Putamen (tissue), 1 donor: ENCODE measurements at regions not wholly inside any gene's neighbourhood (a gene's known extent, or its start where the extent isn't known, plus 50 kb on each side); places are given as distances from the start of the nearest gene placed in this dataset.
"Not testable (repeated sequence)": the region's sequence is repeated elsewhere in the genome, so short reads cannot be mapped to it uniquely, and the experiment has no call there.

Experiments
- DNase-seq: peaks from one replicate; pipeline ENCODE4 v3.0.0-alpha.2; 2016; ENCODE audit warnings: low spot score

DNA sequence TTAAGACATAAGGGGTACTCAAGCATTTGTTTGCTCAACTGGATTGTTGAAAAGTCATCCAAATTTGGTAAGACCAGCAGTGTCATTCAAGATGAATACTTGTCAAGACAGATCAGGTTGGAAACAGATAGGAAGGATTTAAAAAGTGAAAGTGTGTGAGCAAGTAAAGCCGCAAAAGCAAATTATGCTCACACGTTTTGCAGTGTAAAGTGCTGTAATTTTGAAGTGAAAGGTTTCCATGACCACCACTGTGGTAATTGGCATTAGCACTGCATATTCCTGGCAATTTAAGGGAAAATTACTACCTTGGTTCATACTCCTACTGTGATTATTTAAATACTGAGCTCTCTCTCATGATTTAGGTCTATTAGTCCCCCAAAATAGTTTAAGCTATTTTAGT is 704.1 kb upstream of the CCDC179 start:
- DNase-seq = no peak

DNA sequence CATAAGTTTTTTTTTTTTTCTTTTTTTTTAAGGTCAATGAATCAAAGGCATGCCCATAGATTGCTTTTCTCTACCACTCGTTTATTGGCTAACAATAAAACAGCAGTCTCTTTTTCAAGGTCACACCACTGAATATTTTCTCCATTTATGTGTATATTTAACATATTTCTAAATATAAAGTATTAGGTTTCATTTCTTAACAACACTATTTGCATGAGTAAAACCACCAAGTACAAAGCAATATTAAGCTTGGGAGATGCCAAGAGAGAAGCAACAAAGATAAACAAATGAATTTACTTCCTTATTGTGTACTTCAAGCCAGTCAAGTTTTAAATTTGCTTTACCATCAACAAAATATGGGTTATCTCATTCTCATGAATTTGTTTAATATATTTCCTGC is 708.9 kb upstream of the CCDC179 start:
- no peak for DNase-seq

DNA sequence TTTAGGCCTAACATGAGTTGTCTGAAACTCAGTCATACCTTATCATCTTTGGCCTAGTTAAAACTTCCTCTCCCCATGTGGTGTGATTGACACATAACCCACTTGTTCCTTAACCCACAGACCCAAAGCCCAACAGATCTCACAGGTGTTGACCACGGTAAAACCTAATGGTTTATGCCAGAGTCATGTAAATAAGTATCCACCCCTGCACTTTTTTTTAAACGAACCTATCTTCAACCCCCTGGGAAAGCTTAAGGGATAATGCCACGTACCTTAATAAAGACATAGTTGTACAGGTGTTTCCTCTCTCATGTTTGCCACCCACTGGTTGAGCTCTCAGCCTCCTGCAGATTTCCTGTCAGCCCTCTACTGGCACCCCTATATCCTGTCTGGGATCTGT is 709.3 kb upstream of the CCDC179 start:
- no peak for DNase-seq

DNA sequence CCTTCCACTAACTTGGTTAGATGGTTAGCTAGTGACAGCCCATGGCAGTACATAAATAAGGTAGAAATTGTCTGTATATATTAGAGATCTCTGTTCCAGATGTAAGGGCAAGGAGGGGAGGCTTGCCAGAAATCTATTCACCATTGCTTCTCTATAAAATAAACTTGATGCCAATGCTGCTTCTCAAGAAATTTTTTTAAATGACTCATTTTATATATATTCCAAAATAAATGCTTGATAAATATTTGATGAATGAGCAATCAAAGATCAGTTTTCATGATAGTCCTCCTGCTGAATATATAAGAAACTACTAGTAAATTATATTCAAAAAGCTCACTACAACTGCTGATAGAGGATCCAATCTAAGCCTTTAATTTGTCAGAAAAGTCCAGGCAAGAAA is 710.6 kb upstream of the CCDC179 start:
- no peak for DNase-seq

DNA sequence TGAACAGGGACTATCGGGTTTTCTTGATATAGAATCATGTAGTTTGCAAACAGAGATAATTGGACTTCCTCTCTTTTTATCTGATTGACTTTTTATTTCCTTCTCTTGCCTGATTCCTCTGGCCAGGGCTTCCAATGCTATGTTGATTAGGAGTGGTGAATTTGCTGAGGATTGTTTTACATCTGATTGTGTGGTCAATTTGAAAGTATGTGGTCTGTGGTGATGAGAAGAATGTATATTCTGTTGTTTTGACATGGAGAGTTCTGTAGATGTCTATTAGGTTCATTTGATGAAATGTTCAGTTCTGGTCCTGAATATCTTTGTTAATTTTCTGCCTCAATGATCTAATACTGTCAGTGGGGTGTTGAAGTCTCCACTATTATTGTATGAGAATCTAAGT is 713.2 kb upstream of the CCDC179 start:
- no peak for DNase-seq

DNA sequence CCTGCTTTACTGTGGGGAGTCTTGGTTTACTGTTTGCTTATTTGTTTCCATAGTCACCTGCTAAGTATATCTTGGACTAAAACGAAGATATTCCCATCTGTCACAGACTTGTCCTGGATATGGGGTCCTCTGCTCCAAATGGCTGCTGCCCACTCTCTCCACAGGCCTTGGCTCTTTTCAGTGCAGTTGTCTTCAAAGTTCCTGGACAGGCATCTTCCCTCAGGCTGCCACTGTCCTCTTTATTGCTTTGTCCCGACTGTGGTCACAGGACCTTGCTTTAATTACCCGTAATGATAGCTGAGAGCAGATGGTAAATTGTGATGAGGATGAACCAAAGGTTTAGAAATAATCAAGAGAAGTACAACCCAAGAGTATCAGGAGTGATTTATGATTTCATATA is 713.9 kb upstream of the CCDC179 start:
- DNase-seq = no peak

DNA sequence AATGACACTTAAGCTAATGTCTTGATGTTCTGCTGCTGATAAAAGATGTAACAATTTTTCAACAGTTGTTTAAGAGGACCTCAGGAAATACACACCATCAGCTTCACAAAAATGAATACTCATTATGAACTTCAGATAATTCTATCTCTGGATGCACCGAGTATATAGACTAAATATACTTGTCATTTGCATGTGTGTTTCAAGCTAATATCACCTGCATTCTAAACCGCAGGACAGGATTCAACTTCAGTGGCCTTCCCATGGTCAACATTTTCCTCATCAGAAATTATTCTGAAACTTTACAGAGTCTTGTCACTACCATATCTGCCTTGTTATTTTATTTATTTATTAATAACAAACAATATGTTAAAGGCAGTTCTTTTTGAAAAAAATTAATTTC is 717.0 kb upstream of the CCDC179 start:
- no peak for DNase-seq

DNA sequence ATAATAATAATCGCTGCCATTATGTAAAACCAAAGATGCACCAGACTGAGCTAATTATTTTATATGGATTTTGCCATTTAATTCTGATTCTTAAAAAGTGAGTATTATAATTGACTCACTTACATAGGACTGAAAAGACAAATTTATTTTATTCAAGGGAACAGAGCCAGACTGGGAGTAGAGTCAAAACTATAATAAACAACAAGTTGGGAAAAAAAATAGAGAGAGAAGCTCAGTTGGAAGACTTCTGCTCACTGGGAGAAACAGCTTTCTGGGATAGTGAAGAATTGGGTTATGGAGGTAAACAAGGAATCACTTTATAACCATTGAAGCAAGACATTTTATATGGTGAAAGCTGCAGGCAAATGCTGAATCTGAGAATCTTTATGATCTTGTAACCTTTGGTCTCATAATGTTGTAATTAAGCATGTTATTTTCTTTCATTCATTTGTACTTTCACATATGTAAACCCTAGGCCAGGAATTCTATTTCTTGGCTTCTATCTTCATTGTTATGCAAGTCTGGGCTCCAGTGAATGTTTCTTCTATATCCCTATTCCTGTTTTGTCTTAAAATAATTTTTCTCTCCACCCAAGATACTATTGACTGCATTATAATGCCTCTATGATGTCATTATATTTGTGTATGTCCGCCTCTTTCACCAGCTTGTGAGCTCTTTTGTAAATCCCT is 725.3 kb upstream of the CCDC179 start:
- DNase-seq = no peak

DNA sequence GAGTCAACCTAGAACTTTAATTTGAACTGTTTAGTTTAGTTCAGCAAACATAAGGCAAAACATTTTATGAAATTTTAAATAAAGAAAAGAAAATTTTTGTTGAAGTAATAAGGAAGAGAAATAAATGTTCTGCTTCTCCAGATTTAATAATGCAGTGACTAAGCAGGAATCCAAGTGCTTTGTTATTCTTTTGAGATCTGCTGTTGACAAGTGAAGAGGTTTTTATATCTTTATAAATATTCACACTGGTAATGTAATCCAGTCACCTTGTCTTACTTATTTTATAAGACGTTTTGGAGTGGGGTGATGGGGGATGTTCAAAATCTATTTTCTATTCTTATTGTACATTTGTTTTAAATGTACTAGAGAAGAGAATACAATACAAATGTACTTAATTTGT is 725.9 kb upstream of the CCDC179 start:
- no peak for DNase-seq

DNA sequence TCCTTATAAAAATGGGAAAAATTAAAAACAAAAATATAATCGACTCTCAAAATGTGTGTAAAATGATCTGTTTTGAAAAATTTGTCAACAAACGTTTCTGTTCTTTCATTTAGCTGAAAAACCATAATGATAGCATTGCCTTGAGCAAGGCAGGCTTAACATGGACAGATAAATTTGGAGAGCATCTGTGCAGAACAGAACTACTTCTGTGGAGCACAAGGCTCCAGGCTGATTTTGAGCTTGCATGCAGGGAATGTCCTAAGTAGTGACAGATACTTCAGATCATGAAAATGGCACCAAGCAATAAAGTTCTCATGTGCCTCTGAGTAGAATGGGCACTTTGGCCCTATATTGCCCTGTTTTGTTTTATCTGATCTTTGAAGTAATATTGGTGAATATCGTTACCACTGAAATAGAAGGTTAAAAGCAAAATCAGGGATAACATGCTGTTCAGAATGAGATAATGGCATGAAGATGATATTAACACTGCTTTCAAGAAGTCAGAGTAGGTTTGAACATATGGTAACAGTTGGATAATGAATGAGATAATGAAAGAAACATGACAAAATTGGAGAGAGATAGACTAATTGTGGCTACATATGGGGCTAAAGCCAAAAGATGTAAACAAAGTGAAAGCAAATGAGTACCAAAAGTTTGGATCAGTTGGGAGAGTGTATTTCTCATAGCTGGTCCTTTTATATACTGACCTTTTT is 730.5 kb upstream of the CCDC179 start:
- DNase-seq = no peak

DNA sequence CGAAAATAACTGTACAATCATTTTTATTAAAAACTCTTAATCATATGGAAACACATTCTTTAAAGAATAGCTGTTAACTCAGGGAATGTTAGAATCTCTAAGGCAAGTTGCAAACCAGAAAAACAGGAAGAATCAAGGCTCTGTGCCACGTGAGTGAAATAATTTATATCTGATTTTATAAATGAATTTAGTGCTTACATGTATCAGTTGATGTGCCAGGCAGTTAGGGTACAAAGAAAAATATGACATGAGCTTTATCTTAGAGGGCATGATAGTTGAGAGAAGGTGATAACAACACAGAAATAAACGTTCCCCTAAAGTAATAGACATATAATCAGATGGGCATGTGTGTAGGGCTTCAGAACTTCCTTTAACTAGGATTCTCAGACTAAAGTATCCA is 734.5 kb upstream of the CCDC179 start:
- DNase-seq = no peak

DNA sequence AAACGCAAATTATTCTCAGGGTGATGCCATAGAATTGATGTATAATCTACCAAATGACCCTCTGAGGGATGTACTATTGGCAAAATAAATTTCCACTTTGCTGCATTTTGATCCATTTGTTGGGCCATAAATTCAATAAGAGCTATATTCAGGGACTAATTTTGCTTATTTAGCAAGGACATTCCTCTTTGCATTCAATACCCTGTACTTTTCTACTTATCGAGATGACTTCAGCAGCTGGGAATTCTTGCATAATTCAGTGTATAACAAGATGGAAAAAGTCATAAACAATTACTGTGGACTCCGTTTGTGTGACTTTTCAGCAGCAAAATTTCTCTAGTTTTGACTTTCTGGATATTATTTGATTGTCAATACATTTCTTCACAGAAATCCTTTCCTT is 744.7 kb upstream of the CCDC179 start:
- no peak for DNase-seq

DNA sequence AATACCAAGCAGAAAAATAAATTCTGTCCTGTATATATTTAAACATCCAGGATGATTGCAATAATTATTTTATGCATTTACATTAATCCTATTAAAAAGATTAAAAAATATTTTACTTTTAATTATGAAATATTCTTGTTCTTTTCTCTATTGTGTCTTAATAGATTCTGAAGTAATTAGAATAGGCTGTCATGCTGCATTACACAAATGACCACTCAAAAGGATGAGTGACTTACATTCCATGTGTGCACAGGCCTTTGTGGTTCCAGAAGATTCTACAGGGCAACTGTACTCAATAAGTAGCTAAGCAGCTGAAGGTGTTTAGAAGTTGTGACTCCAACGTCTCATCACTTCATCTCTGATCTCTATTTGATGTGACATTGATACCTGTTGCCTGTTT is 745.9 kb upstream of the CCDC179 start:
- DNase-seq = no peak

DNA sequence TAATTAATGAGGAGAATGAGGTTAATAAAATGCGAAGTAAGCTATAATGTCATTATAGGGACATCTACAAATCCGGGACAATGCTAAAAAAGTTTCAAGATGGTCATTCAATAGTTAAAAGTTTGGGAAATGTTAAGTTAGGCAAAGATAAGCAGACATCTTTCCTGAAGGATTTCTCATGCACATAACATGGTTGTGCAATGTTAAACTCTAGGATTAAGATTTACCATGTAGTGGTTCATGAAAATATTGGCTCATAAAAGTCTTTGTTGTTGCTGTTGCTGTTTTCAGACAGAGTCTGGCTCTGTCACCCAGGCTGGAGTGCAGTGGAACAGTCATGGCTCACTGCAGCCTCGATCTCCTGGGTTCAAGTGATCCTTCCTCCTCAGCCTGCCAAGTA is 751.5 kb upstream of the CCDC179 start:
- DNase-seq = no peak

DNA sequence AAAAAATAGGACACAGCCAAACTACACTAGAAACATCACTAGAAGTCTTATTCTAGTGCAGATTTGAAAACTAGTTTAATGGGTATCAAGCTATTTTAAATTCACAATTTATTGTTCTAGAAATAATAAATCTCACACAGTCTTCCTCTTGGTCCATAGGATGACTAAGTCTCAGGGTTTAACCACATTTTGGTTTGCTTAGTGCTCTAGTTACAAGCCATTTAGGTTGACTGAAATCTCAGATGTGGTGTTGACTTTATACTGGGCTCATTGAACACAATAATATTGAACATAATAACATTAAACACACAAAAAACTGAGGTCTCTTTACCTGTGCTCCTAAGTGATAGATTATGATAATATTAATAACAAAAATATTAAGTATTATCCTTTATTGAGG is 760.3 kb upstream of the CCDC179 start:
- DNase-seq = no peak

DNA sequence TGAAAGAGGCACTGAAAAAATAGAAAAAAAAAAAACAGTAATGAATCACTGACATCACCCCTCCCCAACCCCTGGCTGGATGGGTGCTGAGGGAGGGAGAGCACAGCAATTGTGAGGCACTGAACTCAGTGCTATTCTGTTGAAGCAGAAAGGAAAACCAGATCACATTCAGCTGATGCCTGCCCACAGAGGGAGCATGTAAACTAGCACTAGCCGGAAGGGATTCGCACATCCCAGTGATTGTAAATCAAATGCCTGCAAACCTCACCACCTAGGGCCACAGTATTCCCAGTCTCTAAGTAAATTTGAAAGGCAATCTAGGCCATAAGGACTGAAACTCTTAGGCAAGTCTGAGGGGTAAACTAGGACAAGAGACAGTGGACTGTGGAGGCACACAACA is 772.0 kb upstream of the CCDC179 start:
- DNase-seq = no peak

DNA sequence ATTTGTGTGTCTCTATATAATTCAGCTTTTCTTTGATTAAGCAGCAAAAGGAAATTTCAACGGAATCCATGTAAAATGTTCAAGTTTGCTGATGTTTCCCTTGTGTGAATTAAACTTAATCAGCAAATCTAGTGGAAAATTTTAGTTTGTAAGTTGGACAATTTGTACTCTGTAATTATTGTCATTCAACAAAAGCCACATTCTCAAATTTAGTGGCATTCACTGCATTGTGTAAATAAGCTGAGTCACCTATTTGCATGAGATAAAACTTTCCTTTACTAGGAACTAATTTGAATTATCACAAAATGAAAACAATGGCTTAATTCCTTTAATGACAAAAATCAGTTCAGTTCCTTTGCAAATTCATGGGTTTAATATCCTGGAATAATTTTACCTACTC is 784.2 kb upstream of the CCDC179 start:
- no peak for DNase-seq

DNA sequence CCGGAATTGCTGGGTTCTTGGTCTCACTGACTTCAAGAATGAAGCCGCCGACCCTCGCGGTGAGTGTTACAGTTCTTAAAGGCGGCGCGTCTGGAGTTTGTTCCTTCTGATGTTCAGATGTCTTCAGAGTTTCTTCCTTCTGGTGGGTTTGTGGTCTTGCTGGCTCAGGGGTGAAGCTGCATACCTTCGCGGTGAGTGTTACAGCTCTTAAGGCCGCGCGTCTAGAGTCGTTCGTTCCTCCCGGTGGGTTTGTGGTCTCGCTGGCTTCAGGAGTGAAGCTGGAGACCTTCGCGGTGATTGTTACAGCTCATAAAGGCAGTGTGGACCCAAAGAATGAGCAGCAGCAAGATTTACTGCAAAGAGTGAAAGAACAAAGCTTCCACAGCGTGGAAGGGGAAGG is 792.1 kb upstream of the CCDC179 start:
- DNase-seq = not testable (repeated sequence)

DNA sequence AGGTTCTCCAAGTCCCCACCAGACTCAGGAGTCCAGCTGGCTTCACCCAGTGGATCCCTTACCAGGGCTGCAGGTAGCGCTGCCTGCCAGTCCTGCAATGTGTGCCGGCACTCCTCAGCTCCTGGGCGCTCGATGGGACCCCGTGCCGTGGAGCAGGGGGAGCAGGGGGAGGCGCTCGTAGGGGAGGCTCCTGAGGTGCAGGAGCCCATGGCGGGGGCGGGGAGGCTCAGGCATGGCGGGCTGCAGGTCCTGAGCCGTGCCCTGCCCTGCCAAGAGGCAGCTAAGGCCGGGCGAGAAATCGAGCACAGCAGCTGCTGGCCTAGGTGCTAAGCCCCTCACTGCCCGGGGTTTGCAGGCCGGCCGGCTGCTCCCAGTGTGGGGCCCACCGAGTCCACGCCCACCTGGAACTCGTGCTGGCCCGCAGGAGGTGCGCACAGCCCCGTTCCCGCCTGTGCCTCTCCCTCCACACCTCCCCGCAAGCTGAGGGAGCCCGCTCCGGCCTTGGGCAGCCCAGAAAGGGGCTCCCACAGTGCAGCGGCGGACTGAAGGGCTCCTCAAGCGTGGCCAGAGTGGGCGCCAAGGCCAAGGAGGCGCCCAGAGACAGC is 792.9 kb upstream of the CCDC179 start:
- no peak for DNase-seq

DNA sequence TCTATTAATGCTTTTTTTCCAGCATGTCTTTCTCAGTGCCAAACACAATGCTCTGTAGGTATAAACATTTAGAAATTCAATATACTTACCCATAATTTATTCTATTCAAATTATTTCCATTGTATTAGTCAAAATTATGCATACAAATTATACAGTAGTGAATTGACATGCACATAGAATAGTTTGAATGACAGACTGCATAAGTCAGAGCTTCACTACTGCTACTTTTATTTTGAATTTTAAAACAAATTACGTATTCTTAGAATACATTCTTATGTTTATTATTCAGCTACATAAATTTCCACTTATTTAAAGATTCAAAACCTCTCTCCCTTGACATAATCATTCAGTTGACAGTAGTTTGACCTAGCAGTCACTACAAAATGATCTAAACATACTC is 808.0 kb upstream of the CCDC179 start:
- no peak for DNase-seq

DNA sequence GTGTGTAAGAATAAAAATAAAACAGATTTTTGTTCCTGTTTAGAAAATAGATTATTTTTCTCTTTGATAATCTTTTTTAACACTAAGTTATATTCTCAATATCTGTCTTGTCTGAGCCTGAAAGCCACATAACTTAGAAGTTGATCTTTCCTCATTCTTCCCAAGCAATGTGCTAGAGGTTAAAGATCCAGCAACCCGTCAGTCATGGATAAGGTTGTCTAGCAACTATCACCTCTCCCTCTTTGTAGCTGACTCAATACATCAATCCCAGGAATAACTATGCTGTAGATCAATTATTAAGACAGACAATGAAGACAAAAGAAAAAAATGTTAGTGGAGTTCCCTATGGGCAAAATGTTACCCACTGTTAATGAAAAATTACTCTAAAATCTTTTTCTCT is 813.1 kb upstream of the CCDC179 start:
- no peak for DNase-seq

DNA sequence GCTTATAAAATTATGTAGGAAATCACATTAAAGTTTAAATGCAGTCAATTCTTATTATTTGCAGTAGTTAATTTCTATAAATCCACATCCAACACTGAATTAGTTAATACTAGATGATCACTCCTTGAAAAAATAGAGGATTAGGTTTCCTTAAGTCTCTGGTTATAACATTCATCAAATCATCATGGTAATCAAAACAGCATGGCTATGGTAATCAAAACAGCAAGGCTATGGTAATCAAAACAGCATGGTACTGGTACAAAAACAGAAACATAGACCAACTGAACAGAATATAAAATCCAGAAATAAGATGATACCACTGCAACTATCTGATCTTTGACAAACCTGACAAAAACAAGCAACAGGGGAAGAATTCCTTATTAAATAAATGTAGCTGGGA is 814.6 kb upstream of the CCDC179 start:
- no peak for DNase-seq

DNA sequence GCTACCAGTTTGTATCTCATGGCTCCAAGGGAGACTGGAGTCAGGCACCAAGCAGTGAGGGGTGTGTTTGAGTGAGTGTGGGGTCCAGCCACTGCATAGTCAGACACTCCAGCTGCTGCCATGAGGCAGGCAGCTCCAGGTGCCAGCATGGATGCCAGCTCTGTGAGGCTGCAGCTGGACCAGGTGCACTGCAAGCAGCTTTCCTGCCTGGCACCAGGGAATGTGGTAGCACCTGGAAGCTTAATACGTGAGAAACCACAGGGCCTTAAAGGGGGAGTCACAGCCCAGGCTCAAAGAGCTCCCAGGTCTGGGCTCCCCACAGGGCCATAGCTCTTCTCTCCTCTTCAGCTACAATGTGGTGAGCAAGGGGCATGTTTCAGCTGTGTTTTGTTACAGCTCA is 817.8 kb upstream of the LUZP2 start:
- no peak for DNase-seq

DNA sequence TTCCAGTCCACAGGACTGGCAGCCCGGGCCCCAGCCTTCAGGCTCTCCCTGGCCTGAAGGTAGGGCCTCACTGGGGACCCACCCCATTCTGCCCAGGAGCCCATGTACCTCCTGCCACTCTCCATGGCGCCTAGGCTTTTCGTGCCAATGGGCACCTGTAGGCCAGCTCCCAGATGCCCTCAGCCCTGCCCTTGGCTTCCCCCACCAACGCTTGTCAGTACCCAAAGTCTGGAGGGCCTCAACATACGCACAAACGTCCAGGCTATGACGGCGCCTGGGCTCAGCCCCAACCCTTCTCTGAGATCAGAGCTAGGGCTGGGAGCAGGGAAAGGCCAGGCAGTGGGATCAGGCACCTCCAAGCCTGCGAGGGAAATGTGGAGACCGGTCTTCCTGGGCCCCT is 816.9 kb upstream of the LUZP2 start:
- DNase-seq = no peak
